ENCODE measurements at regions not wholly inside any gene's neighbourhood (a gene's known extent, or its start where the extent isn't known, plus 50 kb on each side); places are given as distances from the start of the nearest gene placed in this dataset.

GRCh38 chr3:30342318-30343060 is 263.9 kb upstream of the TGFBR2 start:
- TF ChIP-seq CTCF (conservative IDR thresholded peaks at IDR 0.05) = no peak
- no peak overlapping the region for H3K27ac ChIP-seq

GRCh38 chr3:30343067-30343831 is 263.2 kb upstream of the TGFBR2 start:
- TF ChIP-seq CTCF (conservative IDR thresholded peaks at IDR 0.05) = no peak
- no peak overlapping the region for H3K27ac ChIP-seq

- TF ChIP-seq CTCF (conservative IDR thresholded peaks at IDR 0.05) = no peak
These were observed 262.5 kb upstream of the TGFBR2 start for GRCh38 chr3:30343861-30344260.

GRCh38 chr3:30344288-30344687 is 262.1 kb upstream of the TGFBR2 start:
- TF ChIP-seq CTCF (conservative IDR thresholded peaks at IDR 0.05) = no peak
- no peak overlapping the region for H3K27ac ChIP-seq

More at GRCh38 chr3:30343861-30344260, 262.5 kb upstream of the TGFBR2 start:
- H3K27ac ChIP-seq = no peak overlapping the region

- no peak overlapping the region for H3K27ac ChIP-seq
- no peak for TF ChIP-seq CTCF (conservative IDR thresholded peaks at IDR 0.05)
These were observed 259.5 kb upstream of the TGFBR2 start for GRCh38 chr3:30346933-30347320.

GRCh38 chr3:30347679-30348216 is 258.7 kb upstream of the TGFBR2 start:
- no peak overlapping the region for H3K27ac ChIP-seq

More at GRCh38 chr3:30347679-30348216, 258.7 kb upstream of the TGFBR2 start:
- no peak for TF ChIP-seq CTCF (conservative IDR thresholded peaks at IDR 0.05)

All from VCaP (cell line).